Activated naive CD4-positive, alpha-beta T cell treated with anti-CD3 and anti-CD28 coated beads for 36 hours (primary cell): ENCODE measurements at regions not wholly inside any gene's neighbourhood (a gene's known extent, or its start where the extent isn't known, plus 50 kb on each side); places are given as distances from the start of the nearest gene placed in this dataset.

Source experiments
- CTCF ChIA-PET: fragments of 350-600 bp; sonication (Branson Sonifier 250); formaldehyde crosslinking; loops from one replicate; lab custom pipeline; 2021; ENCODE audit warnings: antibody characterized with exemption; lab: Charles Lee
- DNase-seq: peaks from one replicate; pipeline ENCODE4 v3.0.0-alpha.2; 2020
- H3K27ac Mint-ChIP-seq: one replicate; pipeline ENCODE4 v1.8.0; 2021; ENCODE audit warnings: mild to moderate bottlenecking, mixed read lengths
- H3K27me3 Mint-ChIP-seq: one replicate; pipeline ENCODE4 v1.8.0; 2021; ENCODE audit warnings: low read depth, mixed read lengths
- H3K36me3 Mint-ChIP-seq: one replicate; pipeline ENCODE4 v1.8.0; 2021; ENCODE audit warnings: low read depth, mixed read lengths
- H3K4me1 Mint-ChIP-seq: one replicate; pipeline ENCODE4 v1.8.0; 2021; ENCODE audit warnings: low read depth, mixed read lengths
- H3K4me3 Mint-ChIP-seq: one replicate; pipeline ENCODE4 v1.8.0; 2021; ENCODE audit warnings: mild to moderate bottlenecking, moderate library complexity, mixed read lengths
- H3K9me3 Mint-ChIP-seq: one replicate; pipeline ENCODE4 v1.8.0; 2021; ENCODE audit warnings: mixed read lengths
- intact Hi-C: fragments of 100-400 bp; cut with micrococcal nuclease; formaldehyde crosslinking; loops from one replicate; pipeline ENCODE4 v1.15.1; 2023

DNA sequence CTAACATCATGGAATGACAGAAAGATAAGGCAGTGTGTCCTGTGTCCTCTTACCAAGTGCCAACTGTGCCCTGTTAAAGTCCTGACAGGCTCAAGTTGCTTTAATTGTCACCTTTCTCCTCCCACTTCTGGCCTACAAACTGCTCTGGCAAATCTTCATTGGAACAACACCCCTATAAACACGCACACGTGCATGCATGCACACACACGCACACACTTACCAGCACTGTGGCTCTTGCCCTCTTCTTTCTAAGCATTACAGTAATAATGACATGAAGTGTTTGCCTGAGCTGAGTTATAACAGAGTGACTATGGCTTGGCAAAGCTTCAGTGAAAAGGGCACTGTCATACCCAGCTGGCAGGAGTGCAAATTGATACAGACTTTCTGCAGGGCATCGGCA lies 82.3 kb upstream of the SYT6 start:
- peaks cover 3% of the 10 kb centered on the region for H3K9me3 Mint-ChIP-seq
- no peak for DNase-seq
- no peak overlapping the region for H3K27ac Mint-ChIP-seq
- intact Hi-C loops, result no loop called here
- no peaks in the 10 kb centered on the region for H3K36me3 Mint-ChIP-seq
- H3K4me1 Mint-ChIP-seq, result peaks cover 5% of the 10 kb centered on the region
- no peaks in the 10 kb centered on the region for H3K27me3 Mint-ChIP-seq
- CTCF ChIA-PET, result interaction anchor here (0.7 to 1.7 kb wide), 2 partner anchors 47 to 278 kb away, joined by 3 to 4 read pairs; no protein-coding TSS in a partner anchor
- no peak overlapping the region for H3K4me3 Mint-ChIP-seq

DNA sequence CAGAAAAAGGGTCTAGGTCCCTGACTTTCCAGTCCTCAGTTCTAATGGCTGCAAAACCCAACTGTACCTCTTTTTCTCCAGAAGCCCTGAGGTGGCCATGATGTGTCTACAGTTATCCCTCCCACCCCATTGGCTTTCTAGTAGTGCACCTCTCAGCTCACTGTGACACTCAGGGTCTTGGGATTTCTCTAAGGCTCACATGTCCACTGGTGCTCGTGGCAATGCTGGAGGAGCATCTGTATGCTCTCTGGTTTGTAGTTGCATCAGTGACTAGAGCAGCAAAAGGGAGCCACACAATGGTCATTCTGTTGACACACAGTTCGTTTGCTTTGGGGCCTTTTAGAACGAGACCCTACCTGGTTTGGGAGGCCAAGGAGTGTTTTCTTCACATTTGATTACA lies 81.6 kb upstream of the SYT6 start:
- H3K4me1 Mint-ChIP-seq, result peaks cover 5% of the 10 kb centered on the region
- no peaks in the 10 kb centered on the region for H3K27me3 Mint-ChIP-seq
- CTCF ChIA-PET, result interaction anchor here (0.7 kb wide), 1 partner anchor 279 kb away, joined by 3 read pairs; no protein-coding TSS in a partner anchor
- no peak for DNase-seq
- intact Hi-C loops, result no loop called here
- no peak overlapping the region for H3K27ac Mint-ChIP-seq
- no peaks in the 10 kb centered on the region for H3K36me3 Mint-ChIP-seq
- no peak overlapping the region for H3K4me3 Mint-ChIP-seq
- H3K9me3 Mint-ChIP-seq, result no peaks in the 10 kb centered on the region

DNA sequence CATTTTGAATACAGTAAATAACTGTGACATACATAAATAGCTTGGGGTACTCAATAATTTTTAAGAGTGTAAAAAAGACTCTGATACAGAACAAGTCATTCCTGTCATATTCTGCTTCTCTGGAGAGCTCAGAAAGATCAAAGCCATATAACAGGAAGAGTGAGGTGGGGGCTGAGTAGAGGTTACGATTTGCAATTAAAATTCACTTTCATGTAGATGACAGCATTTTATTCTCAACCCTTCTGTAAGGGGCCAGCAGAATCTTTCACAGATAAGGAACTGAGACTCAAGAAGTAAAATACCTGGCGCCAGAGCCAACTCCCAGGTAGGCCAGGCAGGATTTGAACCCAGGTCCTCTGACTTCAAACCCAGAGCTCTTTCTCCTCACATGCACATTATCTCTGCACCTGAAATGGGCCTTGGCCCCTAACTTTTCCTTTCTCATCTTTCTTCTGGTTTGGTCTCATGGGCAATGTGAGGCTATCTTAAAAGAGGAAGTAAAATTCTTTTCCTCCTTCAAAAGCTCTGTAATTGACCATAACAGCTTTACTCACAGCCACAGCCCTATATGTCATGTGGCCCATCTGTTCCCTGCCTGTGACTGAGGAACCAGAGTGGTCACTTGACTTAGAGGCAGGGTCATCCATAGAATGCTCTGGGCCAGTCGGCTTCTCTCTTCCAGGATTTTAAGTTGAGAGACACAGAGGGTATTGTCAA lies 80.9 kb upstream of the SYT6 start:
- CTCF ChIA-PET, result interaction anchor here (0.6 to 0.9 kb wide), 2 partner anchors 16 to 145 kb away, joined by 4 to 5 read pairs; no protein-coding TSS in a partner anchor
- Mint-ChIP-seq H3K9me3 (no peaks in the 10 kb centered on the region), H3K4me1 (peaks cover 5% of the 10 kb centered on the region), H3K4me3 (no peak overlapping the region), H3K27ac (no peak overlapping the region), H3K36me3 (no peaks in the 10 kb centered on the region), H3K27me3 (no peaks in the 10 kb centered on the region)
- no peak for DNase-seq
- intact Hi-C loops, result no loop called here

DNA sequence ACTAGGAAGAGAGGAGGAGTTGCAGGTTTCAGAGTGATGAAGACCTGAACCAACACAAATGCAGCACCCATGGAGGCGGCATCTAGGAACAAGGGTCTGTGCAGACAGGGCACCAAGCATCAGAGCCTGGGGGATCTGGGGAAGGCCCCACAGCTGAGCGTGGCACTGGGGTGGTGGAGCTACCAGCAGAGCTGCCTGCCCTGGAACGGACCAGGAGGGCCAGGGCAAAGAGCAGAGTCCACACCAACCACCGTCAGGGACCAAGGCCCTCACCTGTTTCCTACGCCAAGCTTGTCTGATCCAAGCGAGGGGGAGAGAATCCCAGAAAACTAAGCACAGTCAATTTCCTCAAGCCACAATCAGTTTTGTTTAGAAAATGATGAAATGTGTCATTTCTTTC lies 79.0 kb upstream of the SYT6 start:
- Mint-ChIP-seq H3K36me3 (no peaks in the 10 kb centered on the region), H3K4me1 (peaks cover 5% of the 10 kb centered on the region), H3K27ac (no peak overlapping the region), H3K27me3 (no peaks in the 10 kb centered on the region), H3K4me3 (no peak overlapping the region), H3K9me3 (no peaks in the 10 kb centered on the region)
- CTCF ChIA-PET, result no interaction called here
- DNase-seq, result no peak
- intact Hi-C loops, result no loop called here

DNA sequence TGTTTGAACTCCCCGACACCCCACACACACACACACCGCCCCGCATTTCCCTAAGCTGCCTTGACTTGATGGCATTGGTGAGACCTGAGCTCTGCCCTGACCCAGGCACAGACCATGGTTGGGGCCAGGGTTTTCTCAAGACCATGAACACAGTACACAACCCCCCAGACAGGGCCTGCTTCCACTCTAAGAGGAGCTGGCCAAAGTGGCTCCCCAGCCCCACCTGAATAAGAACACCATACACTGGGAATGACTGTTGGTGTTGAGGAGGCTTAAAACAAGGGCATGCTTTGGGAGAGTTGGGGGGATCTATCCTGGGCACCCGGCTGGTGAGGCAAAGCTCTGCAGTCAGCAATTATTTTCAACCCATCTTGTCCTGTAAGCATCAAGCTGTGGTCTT lies 77.6 kb upstream of the SYT6 start:
- Mint-ChIP-seq H3K4me1 (peaks cover 5% of the 10 kb centered on the region), H3K27ac (no peak overlapping the region), H3K27me3 (no peaks in the 10 kb centered on the region), H3K36me3 (no peaks in the 10 kb centered on the region), H3K9me3 (no peaks in the 10 kb centered on the region), H3K4me3 (no peak overlapping the region)
- CTCF ChIA-PET, result interaction anchor here (1.2 kb wide), 1 partner anchor 30 kb away, joined by 3 read pairs; no protein-coding TSS in a partner anchor
- no peak for DNase-seq
- intact Hi-C loops, result no loop called here

DNA sequence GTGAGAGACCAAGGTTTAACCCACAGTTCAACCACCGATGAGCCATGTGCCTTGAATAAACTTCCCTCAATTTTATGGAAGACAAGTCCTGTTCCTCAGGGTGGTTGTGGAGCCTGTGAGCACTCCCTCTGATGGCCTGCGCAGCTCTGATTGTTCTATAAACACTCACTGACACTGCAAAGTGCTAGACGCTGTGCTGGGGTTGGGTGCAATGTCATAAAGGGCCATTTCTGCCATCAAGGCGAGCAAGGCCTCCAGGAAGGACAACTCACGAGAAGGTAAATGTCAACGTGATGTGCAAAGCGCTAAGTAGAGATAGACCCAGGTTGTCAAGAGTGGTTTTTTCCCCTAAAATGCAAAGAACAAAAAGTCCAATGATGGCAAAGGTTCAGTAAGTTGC lies 75.7 kb upstream of the SYT6 start:
- H3K36me3 Mint-ChIP-seq, result no peaks in the 10 kb centered on the region
- H3K27ac Mint-ChIP-seq, result no peak overlapping the region
- CTCF ChIA-PET, result no interaction called here
- peaks cover under 1% of the 10 kb centered on the region for H3K4me1 Mint-ChIP-seq
- no peaks in the 10 kb centered on the region for H3K27me3 Mint-ChIP-seq
- no peak for DNase-seq
- intact Hi-C loops, result no loop called here
- H3K4me3 Mint-ChIP-seq, result no peak overlapping the region
- H3K9me3 Mint-ChIP-seq, result no peaks in the 10 kb centered on the region

DNA sequence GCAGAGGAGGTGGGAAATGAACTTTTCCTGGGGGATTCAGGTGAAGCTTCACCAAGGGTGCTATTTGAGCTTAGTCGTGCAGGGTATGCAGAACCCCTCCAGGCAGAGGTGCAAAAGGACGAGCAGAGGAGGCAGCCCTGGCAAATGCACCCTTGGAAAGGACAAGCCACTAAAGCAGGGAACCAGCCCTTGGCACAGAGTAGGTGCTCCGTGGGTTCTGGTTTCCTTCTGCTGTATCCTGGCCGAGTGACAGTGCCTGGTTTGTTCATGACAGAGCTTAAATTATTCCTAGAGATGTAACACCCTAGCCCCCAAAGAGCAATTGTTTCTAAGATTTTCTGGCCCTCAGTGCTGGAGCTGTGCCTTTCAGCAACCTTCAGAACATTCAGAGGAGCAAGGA lies 73.4 kb upstream of the SYT6 start:
- H3K27me3 Mint-ChIP-seq, result no peaks in the 10 kb centered on the region
- H3K4me1 Mint-ChIP-seq, result no peaks in the 10 kb centered on the region
- no peak overlapping the region for H3K4me3 Mint-ChIP-seq
- H3K36me3 Mint-ChIP-seq, result no peaks in the 10 kb centered on the region
- DNase-seq, result no peak
- no peak overlapping the region for H3K27ac Mint-ChIP-seq
- intact Hi-C loops, result no loop called here
- CTCF ChIA-PET, result interaction anchor here (0.5 kb wide), 1 partner anchor 248 kb away, joined by 3 read pairs; no protein-coding TSS in a partner anchor
- no peaks in the 10 kb centered on the region for H3K9me3 Mint-ChIP-seq

DNA sequence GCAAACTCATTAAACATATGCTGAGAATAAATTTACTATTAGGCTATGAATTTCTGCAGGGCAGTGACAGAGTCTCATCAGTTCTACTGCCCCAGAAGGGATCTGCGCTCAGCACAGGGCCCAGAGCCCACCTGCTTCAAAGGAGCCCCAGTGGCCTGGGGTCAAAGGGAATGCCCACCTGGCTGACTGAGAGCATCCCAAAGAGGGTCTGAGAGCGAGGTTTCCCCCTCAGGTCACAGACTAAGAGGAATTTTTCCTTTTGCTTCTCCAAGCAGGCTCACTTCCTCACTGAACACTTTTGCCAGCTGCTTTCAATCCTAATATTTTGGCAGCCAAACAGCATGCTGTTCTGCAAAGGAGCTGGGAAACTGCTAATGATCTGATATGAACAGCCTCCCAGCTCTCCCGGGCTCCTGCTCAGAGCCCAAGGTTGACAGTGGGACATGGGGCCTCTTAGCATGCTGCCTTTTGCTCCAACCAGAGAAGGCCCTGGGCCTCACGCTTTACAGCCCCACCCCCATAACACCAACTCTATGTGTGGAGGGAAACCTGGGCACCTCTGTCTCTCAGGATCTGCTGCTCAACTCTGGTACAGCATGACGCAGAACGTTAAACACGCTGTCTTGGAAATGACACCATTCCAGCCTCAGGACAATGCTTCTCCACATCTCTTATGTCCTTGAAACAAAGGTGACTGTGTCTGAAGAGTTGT lies 70.7 kb upstream of the SYT6 start:
- CTCF ChIA-PET, result no interaction called here
- DNase-seq, result no peak
- intact Hi-C loops, result no loop called here
- H3K27ac Mint-ChIP-seq, result no peak overlapping the region
- no peak overlapping the region for H3K4me3 Mint-ChIP-seq
- H3K36me3 Mint-ChIP-seq, result no peaks in the 10 kb centered on the region
- H3K9me3 Mint-ChIP-seq, result no peaks in the 10 kb centered on the region
- no peaks in the 10 kb centered on the region for H3K4me1 Mint-ChIP-seq
- no peaks in the 10 kb centered on the region for H3K27me3 Mint-ChIP-seq

DNA sequence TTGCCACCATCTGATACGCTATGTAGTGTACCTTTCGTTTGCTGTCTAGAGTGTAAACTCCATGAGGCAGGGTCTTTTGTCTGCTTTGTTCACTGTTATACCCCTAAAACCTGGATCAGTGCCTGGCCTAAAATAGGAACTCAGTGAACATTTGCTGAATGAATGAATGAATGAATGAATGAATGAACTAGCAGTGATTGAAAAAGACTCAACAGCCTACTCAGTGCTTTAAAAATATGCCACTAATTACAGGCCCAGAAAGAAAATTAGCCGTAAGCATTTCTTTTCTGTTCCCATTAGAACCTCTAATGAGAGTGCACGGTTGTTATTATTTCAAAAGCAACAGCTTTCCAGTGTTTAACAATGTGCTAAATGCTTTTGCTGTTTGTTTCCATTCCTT lies 69.3 kb upstream of the SYT6 start:
- Mint-ChIP-seq H3K27ac (no peak overlapping the region), H3K9me3 (no peaks in the 10 kb centered on the region), H3K4me3 (no peak overlapping the region), H3K27me3 (no peaks in the 10 kb centered on the region), H3K4me1 (peaks cover 4% of the 10 kb centered on the region), H3K36me3 (no peaks in the 10 kb centered on the region)
- intact Hi-C loops, result no loop called here
- DNase-seq, result no peak
- CTCF ChIA-PET, result no interaction called here

DNA sequence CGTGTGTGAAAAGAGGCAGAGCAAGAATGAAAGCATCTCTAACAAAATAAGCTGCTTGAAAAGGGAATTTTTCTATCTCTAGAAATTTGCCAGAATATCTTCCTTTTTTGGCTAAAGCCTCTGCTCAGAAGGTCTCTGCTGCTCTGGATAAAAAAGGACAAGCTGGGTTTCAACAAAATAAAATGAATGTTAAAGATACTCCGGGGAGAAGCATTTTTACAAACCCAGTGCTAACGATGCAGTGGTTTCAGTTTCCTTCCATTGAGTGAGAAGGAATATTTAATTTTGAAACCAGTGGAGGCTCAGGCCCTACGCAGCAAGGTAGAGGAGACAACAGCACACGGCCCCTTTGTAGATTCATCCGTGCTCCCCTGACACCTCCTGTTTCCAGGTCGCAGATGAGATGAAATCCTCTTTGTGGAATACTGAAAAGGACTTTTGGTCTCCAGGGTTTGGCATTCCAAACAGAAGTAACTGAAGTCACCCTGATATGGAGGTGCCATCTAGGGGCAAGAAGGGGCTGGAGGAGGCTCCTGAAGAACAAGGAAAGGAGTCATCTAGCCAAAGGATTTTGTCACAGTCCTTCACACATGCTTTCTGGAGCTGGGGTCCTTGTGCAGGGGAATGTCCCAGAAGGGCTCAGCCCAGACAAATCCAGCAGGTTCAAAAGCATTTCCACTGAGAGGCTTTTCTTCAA lies 65.7 kb upstream of the SYT6 start:
- intact Hi-C loops, result no loop called here
- no peaks in the 10 kb centered on the region for H3K36me3 Mint-ChIP-seq
- no peak overlapping the region for H3K4me3 Mint-ChIP-seq
- peaks cover 4% of the 10 kb centered on the region for H3K4me1 Mint-ChIP-seq
- no peaks in the 10 kb centered on the region for H3K9me3 Mint-ChIP-seq
- no peaks in the 10 kb centered on the region for H3K27me3 Mint-ChIP-seq
- no peak for DNase-seq
- no peak overlapping the region for H3K27ac Mint-ChIP-seq
- CTCF ChIA-PET, result no interaction called here

DNA sequence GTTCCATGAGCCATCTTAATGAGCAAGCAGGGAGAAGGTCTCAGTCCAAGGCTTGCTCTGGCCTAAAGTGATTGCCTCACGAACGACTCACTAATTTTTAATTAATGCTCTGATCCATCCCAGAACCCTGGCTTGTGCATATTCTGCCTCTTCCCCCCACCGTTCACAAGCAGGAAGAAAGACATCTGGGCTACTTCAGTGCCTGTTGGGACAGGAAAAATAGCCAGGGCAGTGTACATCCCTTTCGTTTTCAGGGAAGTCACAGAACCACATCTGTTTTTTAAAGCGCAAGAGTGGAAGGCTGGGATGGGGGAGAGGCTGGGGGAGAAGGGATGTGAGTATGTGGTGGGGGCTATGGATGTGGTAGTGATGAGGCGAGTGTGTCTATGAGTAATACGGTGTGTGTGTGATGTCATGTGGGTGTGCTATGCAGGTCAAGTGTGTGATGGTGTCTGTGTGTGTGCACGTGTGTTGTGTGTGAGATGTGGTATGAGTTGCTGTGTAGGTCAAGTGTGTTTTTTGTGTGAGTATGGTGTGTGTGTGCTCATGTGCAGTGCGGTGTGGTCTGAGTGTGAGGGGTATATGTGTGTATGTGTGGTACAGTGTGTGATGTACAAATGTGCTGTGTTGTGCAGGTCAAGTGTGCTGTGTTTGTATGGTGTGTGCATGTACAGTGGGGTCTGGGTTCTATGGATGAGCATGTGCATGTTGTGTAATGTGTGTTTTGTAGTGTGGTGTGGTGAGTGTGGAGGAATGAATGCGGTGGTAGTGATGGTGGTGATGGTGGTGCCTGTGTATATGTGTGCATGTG lies 64.9 kb upstream of the SYT6 start:
- Mint-ChIP-seq H3K36me3 (no peaks in the 10 kb centered on the region), H3K4me3 (no peak overlapping the region), H3K4me1 (peaks cover 4% of the 10 kb centered on the region), H3K9me3 (no peaks in the 10 kb centered on the region), H3K27ac (no peak overlapping the region), H3K27me3 (no peaks in the 10 kb centered on the region)
- intact Hi-C loops, result no loop called here
- DNase-seq, result no peak
- CTCF ChIA-PET, result no interaction called here
